Spleen (tissue), 11 donors: ENCODE measurements at regions not wholly inside any gene's neighbourhood (a gene's known extent, or its start where the extent isn't known, plus 50 kb on each side); places are given as distances from the start of the nearest gene placed in this dataset.
A peak's percentile ranks its signal among the peaks of the same experiment; 100 is the strongest.

Source experiments
- DNase-seq: peaks from one replicate; pipeline ENCODE4 v3.0.0-alpha.2; 2020
- H3K27ac ChIP-seq, 8 donors: fragments of 200-600 bp; sonication (generic) in 7 of 8; 1 replicate in 4 of 8; 2 replicates in 4 of 8; pipeline versions ENCODE4 v1.5.0 to v1.8.0; 2016 to 2021; ENCODE audit warnings: inconsistent platforms in 4 of 8, mild to moderate bottlenecking in 4 of 8, moderate library complexity in 1 of 8
- H3K27me3 ChIP-seq, 7 donors: fragments of 200-600 bp; sonication (generic) in 6 of 7; replicated peaks in 1 of 7; 1 replicate in 4 of 7; 2 replicates in 3 of 7; pipeline versions ENCODE4 v1.5.0 to v1.8.0; 2016 to 2021; ENCODE audit warnings: inconsistent platforms in 3 of 7, mild to moderate bottlenecking in 1 of 7
- H3K36me3 ChIP-seq, 6 donors: fragments of 200-600 bp; sonication (generic) in 5 of 6; 1 replicate in 4 of 6; 2 replicates in 2 of 6; pipeline versions ENCODE4 v1.5.0 to v1.8.0; 2016 to 2021; ENCODE audit warnings: inconsistent platforms in 2 of 6
- H3K4me1 ChIP-seq, 6 donors: fragments of 200-600 bp; sonication (generic) in 5 of 6; 1 replicate in 3 of 6; 2 replicates in 3 of 6; pipeline versions ENCODE4 v1.5.0 to v1.8.0; 2016 to 2021; ENCODE audit warnings: inconsistent platforms in 3 of 6
- H3K4me3 ChIP-seq, 8 donors: fragments of 200-600 bp; sonication (generic) in 7 of 8; 1 replicate in 4 of 8; 2 replicates in 4 of 8; pipeline versions ENCODE4 v1.5.0 to v1.8.0; 2016 to 2021; ENCODE audit warnings: inconsistent platforms in 4 of 8, mild to moderate bottlenecking in 4 of 8, moderate library complexity in 2 of 8
- H3K9me3 ChIP-seq, 8 donors: fragments of 200-600 bp; sonication (generic) in 7 of 8; 1 replicate in 4 of 8; 2 replicates in 4 of 8; pipeline versions ENCODE4 v1.5.0 to v1.8.0; 2016 to 2021; ENCODE audit warnings: inconsistent platforms in 4 of 8
- CTCF ChIP-seq, 11 experiments: fragments of 200-600 bp in 7 of 11; fragments of 450-650 bp in 4 of 11; sonication (generic) in 4 of 11; IDR thresholded peaks in 8 of 11; conservative IDR thresholded peaks in 3 of 11; 1 replicate in 7 of 11; 2 replicates in 4 of 11; pipeline versions ENCODE4 v1.4.0 to v1.8.0; 2016 to 2021; ENCODE audit warnings: antibody characterized with exemption in 11 of 11, inconsistent platforms in 4 of 11, mild to moderate bottlenecking in 1 of 11
- POLR2A ChIP-seq, 3 donors: fragments of 450-650 bp; IDR thresholded peaks; one replicate each; pipeline ENCODE4 v1.5.1; 2017; ENCODE audit warnings: antibody characterized with exemption in 3 of 3, mild to moderate bottlenecking in 1 of 3
- POLR2AphosphoS5 ChIP-seq, 3 donors: sonication (generic); formaldehyde crosslinking; IDR thresholded peaks; one replicate each; pipeline ENCODE4 v1.5.1; 2017; ENCODE audit warnings: antibody characterized with exemption in 3 of 3
- WGBS, 5 donors: extraction: QIAGEN DNeasy Blood & Tissue Kit in 3 of 5; methylation state at CpG; one replicate each; pipeline versions ENCODE4 v1.1.5 to v1.1.7; 2013 to 2018; 5-methylcytosine and 5-hydroxymethylcytosine counted together
- intact Hi-C: fragments of 100-400 bp; cut with DNase I; formaldehyde crosslinking; loops from one replicate; pipeline ENCODE4 v1.15.0; 2023; ENCODE audit warnings: low total_unique reads
- donor health status: healthy with polysubstance abuse.
- donor health status: DM: no; HTN: no; CAD: no; lungs with moderate emphysema.
- donor health status: DM: no; HTN: no; CAD: no.
- donor health status: Bipolar disorder and iron deficiency.
- donor health status: healthy.
- donor health status: DM: no; HTN: no; CAD: no.
- donor health status: DM: yes; HTN: yes; CAD: no.

GRCh38 chr2:23273786-23274185 is 111.2 kb upstream of the KLHL29 start:
- intact Hi-C loops, result no loop called here
- TF ChIP-seq CTCF (IDR thresholded peaks at IDR 0.05 in 8 of 11, conservative IDR thresholded peaks at IDR 0.05 in 3 of 11) (no peak), POLR2A (IDR thresholded peaks at IDR 0.05) (no peak), POLR2AphosphoS5 (IDR thresholded peaks at IDR 0.05) (no peak)

GRCh38 chr2:23280401-23280800 is 104.6 kb upstream of the KLHL29 start:
- Histone ChIP-seq H3K9me3 (no peaks in the 10 kb centered on the region), H3K36me3 (no peaks in the 10 kb centered on the region), H3K4me3 (no peak overlapping the region), H3K27ac (no peak overlapping the region), H3K27me3 (no peaks in the 10 kb centered on the region), H3K4me1 (no peaks in the 10 kb centered on the region)
- WGBS, 5 donors, result 77 to 93% (median 81%) methylated on average over 2 of the region's 2 CpGs
- intact Hi-C loops, result no loop called here
- no peak for DNase-seq
- TF ChIP-seq CTCF (IDR thresholded peaks at IDR 0.05 in 8 of 11, conservative IDR thresholded peaks at IDR 0.05 in 3 of 11) (no peak), POLR2AphosphoS5 (IDR thresholded peaks at IDR 0.05) (no peak), POLR2A (IDR thresholded peaks at IDR 0.05) (no peak)

More at GRCh38 chr2:23273786-23274185, 111.2 kb upstream of the KLHL29 start:
- no peak overlapping the region for H3K27ac ChIP-seq
- no peak overlapping the region for H3K4me3 ChIP-seq
- no peaks in the 10 kb centered on the region for H3K27me3 ChIP-seq
- no peaks in the 10 kb centered on the region for H3K36me3 ChIP-seq
- DNase-seq, result no peak
- 68 to 94% (median 85%) methylated on average over 3 of the region's 3 CpGs for WGBS, 5 donors
- no peaks in the 10 kb centered on the region for H3K9me3 ChIP-seq
- no peaks in the 10 kb centered on the region for H3K4me1 ChIP-seq

GRCh38 chr2:23283653-23284052 is 101.3 kb upstream of the KLHL29 start:
- intact Hi-C loops, result no loop called here
- Histone ChIP-seq H3K27me3 (no peaks in the 10 kb centered on the region), H3K36me3 (no peaks in the 10 kb centered on the region), H3K27ac (no peak overlapping the region), H3K4me3 (no peak overlapping the region), H3K4me1 (no peaks in the 10 kb centered on the region), H3K9me3 (no peaks in the 10 kb centered on the region)
- TF ChIP-seq POLR2AphosphoS5 (IDR thresholded peaks at IDR 0.05) (no peak), POLR2A (IDR thresholded peaks at IDR 0.05) (no peak), CTCF (IDR thresholded peaks at IDR 0.05 in 8 of 11, conservative IDR thresholded peaks at IDR 0.05 in 3 of 11) (no peak)
- DNase-seq, result no peak
- 46 to 76% (median 56%) methylated on average over 3 of the region's 3 CpGs for WGBS, 5 donors

- H3K4me1 ChIP-seq, result no peaks in the 10 kb centered on the region
- intact Hi-C loops, result no loop called here
- no peaks in the 10 kb centered on the region for H3K36me3 ChIP-seq
- no peaks in the 10 kb centered on the region for H3K27me3 ChIP-seq
- H3K27ac ChIP-seq, result peak overlapping the region in 2 of 8 donors; percentile 20 to 49
- H3K4me3 ChIP-seq, result no peak overlapping the region
- no peaks in the 10 kb centered on the region for H3K9me3 ChIP-seq
- TF ChIP-seq CTCF (IDR thresholded peaks at IDR 0.05 in 8 of 11, conservative IDR thresholded peaks at IDR 0.05 in 3 of 11) (no peak), POLR2A (IDR thresholded peaks at IDR 0.05) (no peak), POLR2AphosphoS5 (IDR thresholded peaks at IDR 0.05) (no peak)
- DNase-seq, result no peak
- WGBS, 5 donors, result 47 to 91% (median 88%) methylated on average over 1 of the region's 1 CpG
These were observed 99.7 kb upstream of the KLHL29 start for GRCh38 chr2:23285091-23285800.
